SK-N-SH treated with all-trans-retinoic acid at 6 μM for 48 hours (cell line): ENCODE measurements at regions not wholly inside any gene's neighbourhood (a gene's known extent, or its start where the extent isn't known, plus 50 kb on each side); places are given as distances from the start of the nearest gene placed in this dataset.

Experiments used
- ARNTL ChIP-seq: fragments of 450-650 bp; formaldehyde crosslinking; IDR thresholded peaks from 2 replicates; pipeline ENCODE4 v1.5.0; 2020; ENCODE audit warnings: low read depth, mild to moderate bottlenecking, moderate library complexity, borderline replicate concordance
- GLIS3 ChIP-seq: fragments of 250-450 bp; sonication (Bioruptor Pico); IDR thresholded peaks from 2 replicates; pipeline ENCODE4 v1.5.0; 2020; ENCODE audit warnings: mild to moderate bottlenecking, moderate library complexity
- ZNF70 ChIP-seq: fragments of 450-650 bp; formaldehyde crosslinking; IDR thresholded peaks from 2 replicates; pipeline ENCODE4 v1.5.0; 2020; ENCODE audit warnings: mild to moderate bottlenecking, moderate library complexity
- TF ChIP-seq, protein P1 (sequence below): fragments of 250-450 bp; sonication (Bioruptor Pico); IDR thresholded peaks from 2 replicates; pipeline ENCODE4 v1.5.0; 2020; ENCODE audit warnings: mild to moderate bottlenecking, moderate library complexity

- TF ChIP-seq ZNF70 (CRISPR knock-in tag) (no peak), ARNTL (CRISPR knock-in tag) (no peak), GLIS3 (CRISPR knock-in tag) (no peak)
- TF ChIP-seq, protein P1, sequence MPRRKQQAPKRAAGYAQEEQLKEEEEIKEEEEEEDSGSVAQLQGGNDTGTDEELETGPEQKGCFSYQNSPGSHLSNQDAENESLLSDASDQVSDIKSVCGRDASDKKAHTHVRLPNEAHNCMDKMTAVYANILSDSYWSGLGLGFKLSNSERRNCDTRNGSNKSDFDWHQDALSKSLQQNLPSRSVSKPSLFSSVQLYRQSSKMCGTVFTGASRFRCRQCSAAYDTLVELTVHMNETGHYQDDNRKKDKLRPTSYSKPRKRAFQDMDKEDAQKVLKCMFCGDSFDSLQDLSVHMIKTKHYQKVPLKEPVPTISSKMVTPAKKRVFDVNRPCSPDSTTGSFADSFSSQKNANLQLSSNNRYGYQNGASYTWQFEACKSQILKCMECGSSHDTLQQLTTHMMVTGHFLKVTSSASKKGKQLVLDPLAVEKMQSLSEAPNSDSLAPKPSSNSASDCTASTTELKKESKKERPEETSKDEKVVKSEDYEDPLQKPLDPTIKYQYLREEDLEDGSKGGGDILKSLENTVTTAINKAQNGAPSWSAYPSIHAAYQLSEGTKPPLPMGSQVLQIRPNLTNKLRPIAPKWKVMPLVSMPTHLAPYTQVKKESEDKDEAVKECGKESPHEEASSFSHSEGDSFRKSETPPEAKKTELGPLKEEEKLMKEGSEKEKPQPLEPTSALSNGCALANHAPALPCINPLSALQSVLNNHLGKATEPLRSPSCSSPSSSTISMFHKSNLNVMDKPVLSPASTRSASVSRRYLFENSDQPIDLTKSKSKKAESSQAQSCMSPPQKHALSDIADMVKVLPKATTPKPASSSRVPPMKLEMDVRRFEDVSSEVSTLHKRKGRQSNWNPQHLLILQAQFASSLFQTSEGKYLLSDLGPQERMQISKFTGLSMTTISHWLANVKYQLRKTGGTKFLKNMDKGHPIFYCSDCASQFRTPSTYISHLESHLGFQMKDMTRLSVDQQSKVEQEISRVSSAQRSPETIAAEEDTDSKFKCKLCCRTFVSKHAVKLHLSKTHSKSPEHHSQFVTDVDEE (CRISPR knock-in tag), result no peak
Measured at GRCh38 chr4:181807771-181808170, 435.4 kb upstream of the TENM3 start.
